Right ventricle myocardium inferior (tissue), 1 donor: ENCODE measurements at regions not wholly inside any gene's neighbourhood (a gene's known extent, or its start where the extent isn't known, plus 50 kb on each side); places are given as distances from the start of the nearest gene placed in this dataset.
"Not testable (repeated sequence)": the region's sequence is repeated elsewhere in the genome, so short reads cannot be mapped to it uniquely, and the experiment has no call there.

Experiments used
- ATAC-seq: fragments of 200-7000 bp; cut with Tn5 transposase; one replicate; pipeline ENCODE4 v1.9.1; 2020; ENCODE audit warnings: mild to moderate bottlenecking, moderate library complexity
- DNase-seq: peaks from one replicate; pipeline ENCODE4 v3.0.0; 2021; ENCODE audit errors: missing footprints
- intact Hi-C: fragments of 100-400 bp; cut with DNase I; formaldehyde crosslinking; loops from one replicate; pipeline ENCODE4 v1.11.0; 2022
- donor health status: DM: no; HTN: yes; CAD: no; lungs with severe emphysema.

DNA sequence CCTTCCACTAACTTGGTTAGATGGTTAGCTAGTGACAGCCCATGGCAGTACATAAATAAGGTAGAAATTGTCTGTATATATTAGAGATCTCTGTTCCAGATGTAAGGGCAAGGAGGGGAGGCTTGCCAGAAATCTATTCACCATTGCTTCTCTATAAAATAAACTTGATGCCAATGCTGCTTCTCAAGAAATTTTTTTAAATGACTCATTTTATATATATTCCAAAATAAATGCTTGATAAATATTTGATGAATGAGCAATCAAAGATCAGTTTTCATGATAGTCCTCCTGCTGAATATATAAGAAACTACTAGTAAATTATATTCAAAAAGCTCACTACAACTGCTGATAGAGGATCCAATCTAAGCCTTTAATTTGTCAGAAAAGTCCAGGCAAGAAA lies 710.6 kb upstream of the CCDC179 start:
- intact Hi-C loops = no loop called here
- DNase-seq = no peak
- ATAC-seq = no peak

- DNase-seq (no peak), ATAC-seq (no peak)
- intact Hi-C loops = no loop called here
Observed at GRCh38 chr11:23573429-23573828, 713.2 kb upstream of the CCDC179 start.

DNA sequence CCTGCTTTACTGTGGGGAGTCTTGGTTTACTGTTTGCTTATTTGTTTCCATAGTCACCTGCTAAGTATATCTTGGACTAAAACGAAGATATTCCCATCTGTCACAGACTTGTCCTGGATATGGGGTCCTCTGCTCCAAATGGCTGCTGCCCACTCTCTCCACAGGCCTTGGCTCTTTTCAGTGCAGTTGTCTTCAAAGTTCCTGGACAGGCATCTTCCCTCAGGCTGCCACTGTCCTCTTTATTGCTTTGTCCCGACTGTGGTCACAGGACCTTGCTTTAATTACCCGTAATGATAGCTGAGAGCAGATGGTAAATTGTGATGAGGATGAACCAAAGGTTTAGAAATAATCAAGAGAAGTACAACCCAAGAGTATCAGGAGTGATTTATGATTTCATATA lies 713.9 kb upstream of the CCDC179 start:
- ATAC-seq = no peak
- intact Hi-C loops = no loop called here
- no peak for DNase-seq

DNA sequence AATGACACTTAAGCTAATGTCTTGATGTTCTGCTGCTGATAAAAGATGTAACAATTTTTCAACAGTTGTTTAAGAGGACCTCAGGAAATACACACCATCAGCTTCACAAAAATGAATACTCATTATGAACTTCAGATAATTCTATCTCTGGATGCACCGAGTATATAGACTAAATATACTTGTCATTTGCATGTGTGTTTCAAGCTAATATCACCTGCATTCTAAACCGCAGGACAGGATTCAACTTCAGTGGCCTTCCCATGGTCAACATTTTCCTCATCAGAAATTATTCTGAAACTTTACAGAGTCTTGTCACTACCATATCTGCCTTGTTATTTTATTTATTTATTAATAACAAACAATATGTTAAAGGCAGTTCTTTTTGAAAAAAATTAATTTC lies 717.0 kb upstream of the CCDC179 start:
- intact Hi-C loops = no loop called here
- ATAC-seq = no peak

GRCh38 chr11:23585416-23586104 lies 725.3 kb upstream of the CCDC179 start:
- ATAC-seq (no peak), DNase-seq (no peak)
- intact Hi-C loops = no loop called here

More for the DNA sequence above, 717.0 kb upstream of the CCDC179 start:
- DNase-seq = no peak

GRCh38 chr11:23586173-23586572 lies 725.9 kb upstream of the CCDC179 start:
- DNase-seq (no peak), ATAC-seq (no peak)
- intact Hi-C loops = no loop called here

GRCh38 chr11:23590596-23591308 lies 730.5 kb upstream of the CCDC179 start:
- ATAC-seq (no peak), DNase-seq (no peak)
- intact Hi-C loops = no loop called here

GRCh38 chr11:23594755-23595154 lies 734.5 kb upstream of the CCDC179 start:
- intact Hi-C loops = no loop called here
- DNase-seq = no peak
- ATAC-seq = no peak

DNA sequence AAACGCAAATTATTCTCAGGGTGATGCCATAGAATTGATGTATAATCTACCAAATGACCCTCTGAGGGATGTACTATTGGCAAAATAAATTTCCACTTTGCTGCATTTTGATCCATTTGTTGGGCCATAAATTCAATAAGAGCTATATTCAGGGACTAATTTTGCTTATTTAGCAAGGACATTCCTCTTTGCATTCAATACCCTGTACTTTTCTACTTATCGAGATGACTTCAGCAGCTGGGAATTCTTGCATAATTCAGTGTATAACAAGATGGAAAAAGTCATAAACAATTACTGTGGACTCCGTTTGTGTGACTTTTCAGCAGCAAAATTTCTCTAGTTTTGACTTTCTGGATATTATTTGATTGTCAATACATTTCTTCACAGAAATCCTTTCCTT lies 744.7 kb upstream of the CCDC179 start:
- intact Hi-C loops = no loop called here
- no peak for ATAC-seq

DNA sequence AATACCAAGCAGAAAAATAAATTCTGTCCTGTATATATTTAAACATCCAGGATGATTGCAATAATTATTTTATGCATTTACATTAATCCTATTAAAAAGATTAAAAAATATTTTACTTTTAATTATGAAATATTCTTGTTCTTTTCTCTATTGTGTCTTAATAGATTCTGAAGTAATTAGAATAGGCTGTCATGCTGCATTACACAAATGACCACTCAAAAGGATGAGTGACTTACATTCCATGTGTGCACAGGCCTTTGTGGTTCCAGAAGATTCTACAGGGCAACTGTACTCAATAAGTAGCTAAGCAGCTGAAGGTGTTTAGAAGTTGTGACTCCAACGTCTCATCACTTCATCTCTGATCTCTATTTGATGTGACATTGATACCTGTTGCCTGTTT lies 745.9 kb upstream of the CCDC179 start:
- intact Hi-C loops = no loop called here
- ATAC-seq = no peak
- DNase-seq = no peak

More for the DNA sequence above, 744.7 kb upstream of the CCDC179 start:
- no peak for DNase-seq

DNA sequence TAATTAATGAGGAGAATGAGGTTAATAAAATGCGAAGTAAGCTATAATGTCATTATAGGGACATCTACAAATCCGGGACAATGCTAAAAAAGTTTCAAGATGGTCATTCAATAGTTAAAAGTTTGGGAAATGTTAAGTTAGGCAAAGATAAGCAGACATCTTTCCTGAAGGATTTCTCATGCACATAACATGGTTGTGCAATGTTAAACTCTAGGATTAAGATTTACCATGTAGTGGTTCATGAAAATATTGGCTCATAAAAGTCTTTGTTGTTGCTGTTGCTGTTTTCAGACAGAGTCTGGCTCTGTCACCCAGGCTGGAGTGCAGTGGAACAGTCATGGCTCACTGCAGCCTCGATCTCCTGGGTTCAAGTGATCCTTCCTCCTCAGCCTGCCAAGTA lies 751.5 kb upstream of the CCDC179 start:
- intact Hi-C loops = no loop called here
- ATAC-seq (no peak), DNase-seq (no peak)

- no peak for DNase-seq
- intact Hi-C loops = no loop called here
- ATAC-seq = no peak
Observed at GRCh38 chr11:23620617-23621016, 760.3 kb upstream of the CCDC179 start.

DNA sequence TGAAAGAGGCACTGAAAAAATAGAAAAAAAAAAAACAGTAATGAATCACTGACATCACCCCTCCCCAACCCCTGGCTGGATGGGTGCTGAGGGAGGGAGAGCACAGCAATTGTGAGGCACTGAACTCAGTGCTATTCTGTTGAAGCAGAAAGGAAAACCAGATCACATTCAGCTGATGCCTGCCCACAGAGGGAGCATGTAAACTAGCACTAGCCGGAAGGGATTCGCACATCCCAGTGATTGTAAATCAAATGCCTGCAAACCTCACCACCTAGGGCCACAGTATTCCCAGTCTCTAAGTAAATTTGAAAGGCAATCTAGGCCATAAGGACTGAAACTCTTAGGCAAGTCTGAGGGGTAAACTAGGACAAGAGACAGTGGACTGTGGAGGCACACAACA lies 772.0 kb upstream of the CCDC179 start:
- ATAC-seq (no peak), DNase-seq (no peak)
- intact Hi-C loops = no loop called here

DNA sequence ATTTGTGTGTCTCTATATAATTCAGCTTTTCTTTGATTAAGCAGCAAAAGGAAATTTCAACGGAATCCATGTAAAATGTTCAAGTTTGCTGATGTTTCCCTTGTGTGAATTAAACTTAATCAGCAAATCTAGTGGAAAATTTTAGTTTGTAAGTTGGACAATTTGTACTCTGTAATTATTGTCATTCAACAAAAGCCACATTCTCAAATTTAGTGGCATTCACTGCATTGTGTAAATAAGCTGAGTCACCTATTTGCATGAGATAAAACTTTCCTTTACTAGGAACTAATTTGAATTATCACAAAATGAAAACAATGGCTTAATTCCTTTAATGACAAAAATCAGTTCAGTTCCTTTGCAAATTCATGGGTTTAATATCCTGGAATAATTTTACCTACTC lies 784.2 kb upstream of the CCDC179 start:
- intact Hi-C loops = no loop called here
- DNase-seq (no peak), ATAC-seq (no peak)

- DNase-seq, ATAC-seq, intact Hi-C loops: not testable (repeated sequence)
Observed at GRCh38 chr11:23652336-23652735, 792.1 kb upstream of the CCDC179 start.

- intact Hi-C loops = no loop called here
- DNase-seq (no peak), ATAC-seq (no peak)
Observed at GRCh38 chr11:23653071-23653675, 792.9 kb upstream of the CCDC179 start.

DNA sequence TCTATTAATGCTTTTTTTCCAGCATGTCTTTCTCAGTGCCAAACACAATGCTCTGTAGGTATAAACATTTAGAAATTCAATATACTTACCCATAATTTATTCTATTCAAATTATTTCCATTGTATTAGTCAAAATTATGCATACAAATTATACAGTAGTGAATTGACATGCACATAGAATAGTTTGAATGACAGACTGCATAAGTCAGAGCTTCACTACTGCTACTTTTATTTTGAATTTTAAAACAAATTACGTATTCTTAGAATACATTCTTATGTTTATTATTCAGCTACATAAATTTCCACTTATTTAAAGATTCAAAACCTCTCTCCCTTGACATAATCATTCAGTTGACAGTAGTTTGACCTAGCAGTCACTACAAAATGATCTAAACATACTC lies 808.0 kb upstream of the CCDC179 start:
- DNase-seq (no peak), ATAC-seq (no peak)
- intact Hi-C loops = no loop called here

DNA sequence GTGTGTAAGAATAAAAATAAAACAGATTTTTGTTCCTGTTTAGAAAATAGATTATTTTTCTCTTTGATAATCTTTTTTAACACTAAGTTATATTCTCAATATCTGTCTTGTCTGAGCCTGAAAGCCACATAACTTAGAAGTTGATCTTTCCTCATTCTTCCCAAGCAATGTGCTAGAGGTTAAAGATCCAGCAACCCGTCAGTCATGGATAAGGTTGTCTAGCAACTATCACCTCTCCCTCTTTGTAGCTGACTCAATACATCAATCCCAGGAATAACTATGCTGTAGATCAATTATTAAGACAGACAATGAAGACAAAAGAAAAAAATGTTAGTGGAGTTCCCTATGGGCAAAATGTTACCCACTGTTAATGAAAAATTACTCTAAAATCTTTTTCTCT lies 813.1 kb upstream of the CCDC179 start:
- ATAC-seq (no peak), DNase-seq (no peak)
- intact Hi-C loops = no loop called here

GRCh38 chr11:23674866-23675265 lies 814.6 kb upstream of the CCDC179 start:
- no peak for ATAC-seq
- no peak for DNase-seq
- intact Hi-C loops = no loop called here

DNA sequence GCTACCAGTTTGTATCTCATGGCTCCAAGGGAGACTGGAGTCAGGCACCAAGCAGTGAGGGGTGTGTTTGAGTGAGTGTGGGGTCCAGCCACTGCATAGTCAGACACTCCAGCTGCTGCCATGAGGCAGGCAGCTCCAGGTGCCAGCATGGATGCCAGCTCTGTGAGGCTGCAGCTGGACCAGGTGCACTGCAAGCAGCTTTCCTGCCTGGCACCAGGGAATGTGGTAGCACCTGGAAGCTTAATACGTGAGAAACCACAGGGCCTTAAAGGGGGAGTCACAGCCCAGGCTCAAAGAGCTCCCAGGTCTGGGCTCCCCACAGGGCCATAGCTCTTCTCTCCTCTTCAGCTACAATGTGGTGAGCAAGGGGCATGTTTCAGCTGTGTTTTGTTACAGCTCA lies 817.8 kb upstream of the LUZP2 start:
- ATAC-seq (no peak), DNase-seq (no peak)
- intact Hi-C loops = no loop called here
